AG09309 (cell line): ENCODE measurements at regions not wholly inside any gene's neighbourhood (a gene's known extent, or its start where the extent isn't known, plus 50 kb on each side); places are given as distances from the start of the nearest gene placed in this dataset.
"Not testable (repeated sequence)": the region's sequence is repeated elsewhere in the genome, so short reads cannot be mapped to it uniquely, and the experiment has no call there.

Experiments used
- DNase-seq: peaks from one replicate; pipeline ENCODE4 v3.0.0-alpha.2; 2010; ENCODE audit warnings: low read depth
- H3K4me3 ChIP-seq: 2 replicates; pipeline ENCODE4 v1.5.1; 2011; ENCODE audit warnings: mild to moderate bottlenecking, low read depth, low read length, moderate library complexity; ENCODE audit not compliant: control insufficient read depth
- TF ChIP-seq, protein P1 (sequence below): IDR thresholded peaks from 2 replicates; pipeline ENCODE4 v1.5.1; 2011; ENCODE audit warnings: mild to moderate bottlenecking, low read depth, low read length, inconsistent platforms; ENCODE audit not compliant: insufficient read depth, control insufficient read depth; ENCODE audit errors: missing control alignments

DNA sequence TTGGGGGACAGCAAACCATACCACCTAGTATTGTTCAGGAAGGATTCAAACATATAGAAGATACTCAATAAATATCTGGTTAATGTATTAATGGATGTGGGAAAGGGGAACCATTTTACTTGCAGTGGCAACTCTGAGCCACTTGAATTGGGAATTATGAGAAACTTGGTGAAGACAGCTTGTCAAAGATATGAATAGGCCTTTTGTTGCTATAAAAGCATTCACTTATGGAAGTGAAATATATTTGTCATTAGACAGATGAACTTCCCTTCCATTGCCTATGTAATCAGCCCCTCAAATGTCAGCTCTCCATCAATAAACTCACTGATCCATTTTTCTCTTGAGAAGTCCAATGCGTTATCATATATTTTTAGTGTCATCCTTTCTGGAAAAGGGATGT, 56.1 kb downstream of the GPR85 start:
- H3K4me3 ChIP-seq = no peak overlapping the region
- TF ChIP-seq, protein P1, sequence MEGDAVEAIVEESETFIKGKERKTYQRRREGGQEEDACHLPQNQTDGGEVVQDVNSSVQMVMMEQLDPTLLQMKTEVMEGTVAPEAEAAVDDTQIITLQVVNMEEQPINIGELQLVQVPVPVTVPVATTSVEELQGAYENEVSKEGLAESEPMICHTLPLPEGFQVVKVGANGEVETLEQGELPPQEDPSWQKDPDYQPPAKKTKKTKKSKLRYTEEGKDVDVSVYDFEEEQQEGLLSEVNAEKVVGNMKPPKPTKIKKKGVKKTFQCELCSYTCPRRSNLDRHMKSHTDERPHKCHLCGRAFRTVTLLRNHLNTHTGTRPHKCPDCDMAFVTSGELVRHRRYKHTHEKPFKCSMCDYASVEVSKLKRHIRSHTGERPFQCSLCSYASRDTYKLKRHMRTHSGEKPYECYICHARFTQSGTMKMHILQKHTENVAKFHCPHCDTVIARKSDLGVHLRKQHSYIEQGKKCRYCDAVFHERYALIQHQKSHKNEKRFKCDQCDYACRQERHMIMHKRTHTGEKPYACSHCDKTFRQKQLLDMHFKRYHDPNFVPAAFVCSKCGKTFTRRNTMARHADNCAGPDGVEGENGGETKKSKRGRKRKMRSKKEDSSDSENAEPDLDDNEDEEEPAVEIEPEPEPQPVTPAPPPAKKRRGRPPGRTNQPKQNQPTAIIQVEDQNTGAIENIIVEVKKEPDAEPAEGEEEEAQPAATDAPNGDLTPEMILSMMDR = no peak
- no peak for DNase-seq

DNA sequence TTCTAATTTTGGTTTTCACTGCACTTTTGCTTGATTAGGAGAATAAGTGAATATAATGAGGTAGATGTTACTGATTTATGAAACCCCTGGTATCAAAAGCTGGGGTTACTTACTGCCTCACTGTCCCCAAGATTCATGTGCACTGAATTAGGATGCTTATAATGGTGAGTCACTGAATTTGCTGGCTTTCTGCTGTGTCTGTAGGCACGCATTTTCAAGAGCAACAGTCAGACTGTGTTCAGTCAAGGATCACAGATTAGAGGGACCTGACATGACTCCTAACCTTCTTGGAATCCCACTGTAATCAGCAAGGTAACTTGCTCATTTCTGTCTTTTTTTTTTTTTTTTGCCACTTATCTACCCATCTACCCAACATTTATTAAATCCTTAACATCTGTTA, 59.7 kb downstream of the GPR85 start:
- H3K4me3 ChIP-seq = no peak overlapping the region
- TF ChIP-seq, protein P1 = no peak
- DNase-seq = peak; percentile 3

DNA sequence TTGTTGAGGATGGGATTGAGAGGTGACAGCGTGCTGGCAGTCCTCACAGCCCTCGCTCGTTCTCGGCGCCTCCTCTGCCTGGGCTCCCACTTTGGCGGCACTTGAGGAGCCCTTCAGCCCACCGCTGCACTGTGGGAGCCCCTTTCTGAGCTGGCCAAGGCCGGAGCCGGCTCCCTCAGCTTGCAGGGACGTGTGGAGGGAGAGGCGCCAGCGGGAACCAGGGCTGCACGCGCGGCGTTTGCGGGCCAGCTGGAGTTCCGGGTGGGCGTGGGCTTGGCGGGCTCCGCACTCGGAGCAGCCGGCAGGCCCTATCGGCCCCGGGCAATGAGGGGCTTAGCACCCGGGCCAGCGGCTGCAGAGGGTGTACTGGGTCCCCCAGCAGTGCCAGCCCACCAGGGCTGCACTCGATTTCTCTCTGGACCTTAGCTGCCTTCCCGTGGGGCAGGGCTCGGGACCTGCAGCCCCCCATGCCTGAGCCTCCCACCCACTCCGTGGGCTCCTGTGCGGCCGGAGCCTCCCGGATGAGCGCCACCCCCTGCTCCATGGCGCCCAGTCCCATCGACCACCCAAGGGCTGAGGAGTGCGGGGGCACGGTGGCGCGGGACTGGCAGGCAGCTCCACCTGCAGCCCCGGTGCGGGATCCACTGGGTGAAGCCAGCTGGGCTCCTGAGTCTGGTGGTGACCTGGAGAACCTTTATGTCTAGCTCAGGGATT, 69.3 kb downstream of the GPR85 start:
- DNase-seq = not testable (repeated sequence)

DNA sequence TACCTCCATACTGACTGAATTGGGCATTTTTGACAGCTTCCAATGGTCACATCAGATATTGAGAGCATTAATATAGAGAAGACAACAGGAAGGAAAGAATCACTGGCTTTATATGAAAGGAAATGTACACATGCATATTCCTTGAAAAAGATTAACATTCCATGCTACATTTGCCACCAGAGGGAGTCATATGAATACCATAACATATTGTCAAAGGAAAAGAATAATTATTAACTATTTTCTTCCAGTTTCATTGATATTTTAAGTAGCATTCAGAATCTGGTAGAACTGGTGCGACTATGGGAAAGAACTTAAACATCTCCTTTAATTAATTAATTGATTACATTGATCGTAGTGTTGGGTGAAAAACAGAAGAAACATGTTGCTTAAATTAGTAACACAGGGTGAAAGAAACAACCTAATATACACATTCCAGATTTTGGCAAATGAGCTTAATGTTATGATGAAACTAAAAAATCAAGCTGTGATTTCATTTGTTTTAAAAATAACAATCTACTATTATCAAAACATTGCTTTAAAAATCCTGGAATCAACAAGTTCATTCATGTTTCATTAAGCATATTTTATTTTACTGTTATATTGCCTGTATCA, 71.5 kb downstream of the GPR85 start:
- no peak overlapping the region for H3K4me3 ChIP-seq

More for the DNA sequence above, 69.3 kb downstream of the GPR85 start:
- H3K4me3 ChIP-seq = not testable (repeated sequence)

DNA sequence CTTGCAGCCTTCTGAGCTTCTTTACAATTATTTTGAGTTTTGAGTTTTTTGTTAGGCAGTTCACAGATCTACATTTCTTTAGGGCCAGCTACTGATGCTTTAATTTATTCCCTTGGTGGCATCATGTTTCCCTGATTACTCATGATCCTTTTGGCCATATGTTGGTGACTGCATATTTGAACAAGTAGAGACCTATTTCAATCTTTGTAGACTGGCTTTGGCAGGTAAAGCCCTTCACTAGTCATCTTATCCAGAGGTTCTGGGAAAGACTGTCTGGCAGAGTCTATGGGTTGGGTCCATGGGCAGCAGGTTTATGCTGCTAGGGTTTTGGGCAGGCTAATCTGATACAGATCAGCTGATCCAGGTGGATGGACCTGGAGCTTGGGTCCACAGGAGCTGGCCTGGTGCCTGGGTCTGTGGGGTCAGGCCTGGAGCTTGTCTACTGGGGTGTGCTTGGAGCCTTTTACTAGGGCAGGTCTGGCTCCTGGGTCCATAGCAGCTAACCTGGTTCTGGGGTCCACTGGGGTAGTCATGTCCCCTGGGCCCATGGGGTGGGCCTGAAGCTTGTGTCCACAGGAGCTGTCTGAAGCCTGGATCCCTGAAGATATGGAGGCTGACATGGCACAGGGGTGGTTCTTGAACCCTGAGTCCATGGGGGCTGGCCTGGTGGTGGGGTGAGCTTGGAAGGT, 72.7 kb downstream of the GPR85 start:
- no peak for DNase-seq
- no peak overlapping the region for H3K4me3 ChIP-seq
- TF ChIP-seq, protein P1 = no peak

More for the DNA sequence above, 71.5 kb downstream of the GPR85 start:
- TF ChIP-seq, protein P1 = peak; percentile 54
- no peak for DNase-seq

DNA sequence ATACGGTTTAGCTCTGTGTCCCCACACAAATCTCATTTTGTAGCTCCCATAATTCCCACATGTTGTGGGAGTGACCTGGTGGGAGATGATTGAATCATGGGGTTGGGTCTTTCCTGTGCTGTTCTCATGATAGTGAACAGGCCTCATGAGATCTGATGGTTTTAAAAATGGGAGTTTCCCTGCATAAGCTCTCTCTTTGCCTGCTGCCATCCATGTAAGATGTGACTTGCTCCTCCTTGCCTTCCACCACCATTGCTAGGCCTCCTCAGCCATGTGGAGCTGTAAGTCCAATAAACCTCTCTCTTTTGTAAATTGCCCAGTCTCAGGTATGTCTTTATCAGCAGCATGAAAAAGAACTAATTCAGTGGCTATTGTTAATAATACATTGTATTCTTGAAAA, 73.8 kb downstream of the GPR85 start:
- DNase-seq, H3K4me3 ChIP-seq: not testable (repeated sequence)

DNA sequence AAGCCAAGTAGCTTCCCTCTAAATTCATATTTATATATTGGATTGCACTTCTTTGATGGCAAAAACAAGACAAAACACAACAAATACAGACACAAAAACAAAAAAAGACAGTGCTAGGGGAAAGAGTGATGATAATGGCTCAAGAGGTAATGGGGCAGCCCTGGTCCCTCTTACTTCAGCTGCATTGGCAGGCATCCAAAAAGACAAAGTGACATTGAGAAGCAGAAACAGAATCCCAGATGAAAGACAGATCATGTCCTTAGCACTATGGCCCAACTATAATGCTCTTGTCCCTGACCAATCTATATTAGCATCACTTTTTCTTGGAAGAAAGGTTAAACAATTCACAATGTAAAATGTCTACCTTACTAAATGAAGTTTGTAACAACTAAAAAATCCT, 76.2 kb downstream of the GPR85 start:
- DNase-seq = no peak
- no peak overlapping the region for H3K4me3 ChIP-seq
- TF ChIP-seq, protein P1 = no peak
